ENCODE measurements at regions not wholly inside any gene's neighbourhood (a gene's known extent, or its start where the extent isn't known, plus 50 kb on each side); places are given as distances from the start of the nearest gene placed in this dataset.
"Not testable (repeated sequence)": the region's sequence is repeated elsewhere in the genome, so short reads cannot be mapped to it uniquely, and the experiment has no call there.

DNA sequence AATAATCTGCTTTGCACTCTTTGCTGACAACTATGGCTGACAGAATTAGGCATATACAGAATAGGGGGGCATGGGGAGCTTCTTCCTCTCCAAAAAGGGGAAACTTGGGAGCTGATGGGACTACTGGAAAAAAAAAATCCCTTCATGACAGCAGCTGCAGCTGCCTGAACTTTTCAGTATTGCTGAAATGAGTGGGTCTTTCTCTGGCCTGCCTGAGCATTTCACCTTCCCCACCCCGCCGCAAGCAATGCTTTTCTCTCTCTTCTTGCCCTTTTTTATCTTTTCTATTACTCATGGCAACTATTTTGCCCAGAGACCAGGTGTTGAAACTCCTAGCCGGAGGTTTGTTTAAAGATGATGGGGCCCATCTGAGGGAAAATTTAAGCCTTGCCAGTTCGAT is 244.9 kb downstream of the SEMA3D start:
- DNase-seq (ENCODE audit: low spot score) = no peak

DNA sequence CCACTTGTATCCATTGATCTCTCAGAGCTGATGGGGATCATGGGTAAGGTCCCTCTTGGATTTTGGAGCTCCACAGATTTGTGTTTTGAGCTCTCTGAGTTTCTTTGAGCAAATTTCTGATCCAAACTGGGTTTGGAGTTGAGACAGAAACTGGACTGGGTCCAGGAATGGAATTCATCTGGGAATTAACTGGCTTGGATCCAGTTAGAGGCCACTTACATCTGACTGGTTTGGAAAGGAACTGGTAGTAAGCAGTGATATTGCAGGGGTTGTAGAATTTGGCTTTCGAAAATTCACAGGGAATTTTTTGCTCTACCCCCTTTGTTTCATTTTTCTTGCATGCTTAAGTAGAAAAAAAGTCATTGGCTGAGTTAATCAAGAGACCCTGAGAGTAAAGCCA is 245.6 kb downstream of the SEMA3D start:
- DNase-seq (ENCODE audit: low spot score) = no peak

- no peak for DNase-seq (ENCODE audit: low spot score)
These were observed 247.0 kb downstream of the SEMA3D start for GRCh38 chr7:84939888-84940287.

- no peak for DNase-seq (ENCODE audit: low spot score)
These were observed 247.4 kb downstream of the SEMA3D start for GRCh38 chr7:84939442-84939841.

- no peak for DNase-seq (ENCODE audit: low spot score)
These were observed 262.5 kb downstream of the SEMA3D start for GRCh38 chr7:84924353-84924752.

GRCh38 chr7:84923348-84923747 is 263.5 kb downstream of the SEMA3D start:
- no peak for DNase-seq (ENCODE audit: low spot score)

GRCh38 chr7:84921154-84921553 is 265.7 kb downstream of the SEMA3D start:
- no peak for DNase-seq (ENCODE audit: low spot score)

DNA sequence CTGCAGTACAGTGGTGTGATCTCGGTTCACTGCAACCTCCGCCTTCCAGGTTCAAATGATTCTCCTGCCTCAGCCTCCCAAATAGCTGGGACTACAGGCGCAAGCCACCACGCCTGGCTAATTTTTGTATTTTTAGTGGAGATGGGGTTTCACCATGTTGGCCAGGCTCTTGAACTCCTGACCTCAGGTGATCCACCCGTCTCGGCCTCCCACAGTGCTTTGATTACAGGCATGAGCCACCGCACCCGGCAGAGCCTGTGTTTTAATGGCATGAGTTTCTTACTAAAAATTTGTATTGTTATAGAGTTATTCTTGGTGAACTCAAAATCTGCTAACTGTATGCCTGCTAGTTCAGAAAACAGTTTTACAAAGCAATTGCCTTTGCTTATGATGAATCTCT is 269.9 kb downstream of the SEMA3D start:
- not testable (repeated sequence) for DNase-seq (ENCODE audit: low spot score)

- DNase-seq (ENCODE audit: low spot score) = no peak
These were observed 270.7 kb downstream of the SEMA3D start for GRCh38 chr7:84916161-84916560.

DNA sequence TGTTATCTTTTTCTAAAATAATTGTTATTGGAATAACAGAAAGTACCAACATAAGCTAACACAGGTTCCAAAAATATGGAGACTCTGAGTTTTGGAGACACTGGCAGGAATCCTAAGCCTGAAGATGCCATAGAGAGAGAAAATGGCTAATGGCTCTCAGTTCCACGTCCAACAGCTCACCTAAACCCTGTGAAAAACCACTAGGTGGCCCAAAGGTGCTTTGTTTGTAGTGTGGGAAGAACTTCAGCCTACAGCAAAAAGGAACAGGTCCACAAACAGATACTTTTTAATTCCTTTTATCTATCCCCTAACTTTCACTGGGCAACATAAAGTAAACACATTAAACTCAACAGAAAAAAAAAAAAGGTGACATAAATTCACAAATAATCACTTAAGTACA is 272.3 kb downstream of the SEMA3D start:
- DNase-seq (ENCODE audit: low spot score) = no peak

DNA sequence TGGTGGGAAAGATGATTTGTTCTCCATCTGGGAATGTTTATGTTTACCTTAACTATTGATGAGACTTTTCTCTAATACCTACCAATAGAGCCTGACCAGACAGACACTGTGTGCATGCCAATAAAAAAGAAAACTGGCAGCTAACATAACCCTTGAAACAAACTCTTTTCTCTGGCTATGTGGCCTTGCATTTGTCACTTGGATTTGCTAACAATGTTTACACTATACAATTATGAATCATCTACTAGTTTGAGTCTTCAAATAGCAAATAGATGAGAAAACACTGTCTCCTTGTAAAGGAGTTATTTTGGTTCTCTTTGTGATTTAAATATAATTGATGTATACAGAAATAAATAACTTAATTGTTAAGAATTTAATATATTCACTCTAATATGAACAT is 273.1 kb downstream of the SEMA3D start:
- no peak for DNase-seq (ENCODE audit: low spot score)

GRCh38 chr7:84912993-84913635 is 273.7 kb downstream of the SEMA3D start:
- no peak for DNase-seq (ENCODE audit: low spot score)

DNA sequence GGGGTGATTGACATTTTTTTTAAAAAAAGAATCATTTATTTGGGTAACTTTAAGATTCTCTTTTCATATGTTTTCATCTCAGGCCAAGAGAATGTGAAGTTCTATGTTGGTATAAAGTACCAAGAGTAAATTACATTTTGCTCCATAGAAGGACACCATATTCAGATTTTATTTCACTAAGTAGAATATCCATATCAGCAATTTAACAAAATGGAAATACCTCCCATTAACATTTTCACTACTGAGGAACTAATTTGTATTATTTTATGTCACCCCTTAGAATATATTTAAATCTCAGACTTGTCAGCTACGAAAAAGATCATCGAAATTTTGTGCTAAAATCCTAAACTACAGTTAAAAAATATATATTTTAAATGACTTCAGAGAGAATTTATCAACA is 274.3 kb downstream of the SEMA3D start:
- no peak for DNase-seq (ENCODE audit: low spot score)

- DNase-seq (ENCODE audit: low spot score) = no peak
These were observed 274.8 kb downstream of the SEMA3D start for GRCh38 chr7:84912018-84912417.

- DNase-seq (ENCODE audit: low spot score) = no peak
These were observed 275.8 kb downstream of the SEMA3D start for GRCh38 chr7:84911077-84911476.

DNA sequence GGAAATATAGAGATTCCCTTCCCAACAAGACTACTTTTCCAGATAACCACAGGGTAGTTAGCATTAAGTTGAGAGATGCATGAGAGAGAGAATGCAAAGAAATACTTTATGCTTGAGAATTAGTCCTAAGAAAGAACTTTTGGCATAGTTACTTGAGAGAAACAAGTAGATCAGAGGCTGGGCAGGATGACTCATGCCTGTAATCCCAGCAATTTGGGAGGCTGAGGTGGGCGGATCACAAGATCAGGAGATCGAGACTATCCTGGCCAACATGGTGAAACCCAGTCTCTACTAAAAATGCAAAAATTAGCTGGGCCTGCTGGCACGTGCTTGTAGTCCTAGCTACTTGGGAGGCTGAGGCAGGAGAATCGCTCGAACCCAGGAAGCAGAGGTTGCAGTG is 276.5 kb downstream of the SEMA3D start:
- not testable (repeated sequence) for DNase-seq (ENCODE audit: low spot score)

GRCh38 chr7:84908196-84908793 is 278.6 kb downstream of the SEMA3D start:
- DNase-seq (ENCODE audit: low spot score) = no peak

DNA sequence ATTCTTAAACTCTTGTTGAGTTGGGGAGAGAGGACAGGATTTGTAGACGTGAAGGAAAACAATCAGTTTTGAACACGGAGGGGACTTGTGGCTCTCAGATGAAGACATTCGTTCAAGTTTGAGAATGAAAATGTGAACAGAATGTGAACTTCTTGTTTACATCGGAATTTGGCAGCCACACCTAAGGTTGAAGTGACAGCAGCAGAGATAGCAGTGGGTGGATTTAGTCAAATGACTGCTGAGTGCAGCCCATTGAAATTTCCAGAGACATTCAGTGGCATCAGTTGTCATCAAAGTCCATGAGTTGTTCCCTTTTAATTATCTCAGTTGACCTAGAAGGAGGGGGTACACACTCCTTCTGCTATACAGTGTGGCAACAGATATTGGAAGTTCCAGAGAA is 280.0 kb downstream of the SEMA3D start:
- DNase-seq (ENCODE audit: low spot score) = no peak

- no peak for DNase-seq (ENCODE audit: low spot score)
These were observed 282.3 kb downstream of the SEMA3D start for GRCh38 chr7:84904561-84904960.

DNA sequence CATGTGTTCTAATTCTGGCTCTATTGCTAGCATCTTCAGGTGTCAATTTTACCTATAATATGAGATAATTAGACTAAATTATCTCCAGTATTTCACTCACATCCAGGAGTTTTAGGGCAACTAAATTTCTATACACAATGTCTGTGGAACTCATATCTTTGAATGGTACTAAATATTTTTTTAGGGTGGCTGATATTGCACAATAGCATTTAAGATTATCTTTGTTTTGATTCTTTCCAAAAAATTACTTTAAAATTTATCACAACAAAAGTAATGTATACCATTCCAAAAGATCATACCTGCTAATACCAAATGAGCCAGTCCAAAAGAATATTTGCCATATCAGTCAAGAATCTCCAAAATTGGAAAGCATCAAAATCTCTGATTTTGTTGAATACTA is 285.5 kb downstream of the SEMA3D start:
- no peak for DNase-seq (ENCODE audit: low spot score)

- no peak for DNase-seq (ENCODE audit: low spot score)
These were observed 286.6 kb downstream of the SEMA3D start for GRCh38 chr7:84900215-84900614.

DNA sequence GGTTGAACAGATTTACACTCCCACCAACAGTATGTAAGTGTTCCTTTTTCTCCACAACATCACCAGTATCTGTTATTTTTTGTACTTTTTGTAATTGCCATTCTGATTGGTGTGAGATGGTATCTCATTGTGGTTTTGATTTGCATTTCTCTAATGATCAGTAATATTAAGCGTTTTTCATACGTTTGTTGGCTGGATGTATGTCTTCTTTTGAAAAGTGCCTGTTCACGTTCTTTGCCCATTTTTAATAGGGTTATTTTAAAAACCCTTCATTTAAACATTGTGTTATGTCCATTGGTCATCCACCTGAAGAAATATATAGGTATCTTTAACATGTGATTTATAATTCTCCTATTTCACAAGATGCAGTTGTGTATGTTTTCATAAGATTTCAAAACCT is 291.3 kb downstream of the SEMA3D start:
- no peak for DNase-seq (ENCODE audit: low spot score)

GRCh38 chr7:84883570-84883969 is 303.3 kb downstream of the SEMA3D start:
- not testable (repeated sequence) for DNase-seq (ENCODE audit: low spot score)

- DNase-seq (ENCODE audit: low spot score) = not testable (repeated sequence)
These were observed 306.4 kb downstream of the SEMA3D start for GRCh38 chr7:84880326-84880997.
